CD4-positive, alpha-beta T cell treated with Interleukin-6 for 4 hours (primary cell): ENCODE measurements at regions not wholly inside any gene's neighbourhood (a gene's known extent, or its start where the extent isn't known, plus 50 kb on each side); places are given as distances from the start of the nearest gene placed in this dataset.
"Not testable (repeated sequence)": the region's sequence is repeated elsewhere in the genome, so short reads cannot be mapped to it uniquely, and the experiment has no call there.

Source experiments
- DNase-seq: peaks from one replicate; pipeline ENCODE4 v3.0.0-alpha.2; 2020; ENCODE audit warnings: mixed read lengths

DNA sequence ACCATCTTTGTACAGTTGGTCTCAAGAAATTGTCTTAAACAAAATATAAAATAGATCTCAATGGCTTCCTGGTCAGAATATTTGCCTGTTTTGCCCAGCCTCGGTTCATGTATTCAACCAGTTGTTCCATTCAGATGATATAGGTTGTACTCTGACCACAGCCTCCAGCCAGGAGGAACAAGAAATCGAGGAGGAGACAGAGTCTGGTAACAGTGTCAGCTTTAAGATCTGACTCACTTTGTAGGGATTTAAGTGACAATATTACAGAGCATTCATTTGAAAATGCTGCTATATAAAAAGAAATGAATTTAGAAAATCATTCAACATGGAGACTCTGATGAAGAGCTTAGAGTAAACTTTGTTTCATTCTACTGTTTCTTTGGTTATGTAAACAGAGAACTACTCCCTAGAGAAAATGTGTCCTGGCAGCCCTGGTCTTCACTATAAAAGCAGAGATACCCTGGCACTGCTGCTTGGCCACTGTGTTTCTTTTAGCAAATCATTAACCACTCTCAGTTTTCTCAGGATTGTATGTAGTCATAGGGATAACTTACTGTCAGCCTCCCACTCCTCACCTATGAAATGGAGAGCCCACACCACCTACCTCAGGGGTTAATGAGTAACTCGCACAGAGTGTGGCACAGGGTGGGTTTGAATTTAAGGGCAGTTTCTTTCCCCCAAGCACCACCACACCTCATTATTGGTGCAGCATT, 53.5 kb downstream of the PAGE2 start:
- no peak for DNase-seq

DNA sequence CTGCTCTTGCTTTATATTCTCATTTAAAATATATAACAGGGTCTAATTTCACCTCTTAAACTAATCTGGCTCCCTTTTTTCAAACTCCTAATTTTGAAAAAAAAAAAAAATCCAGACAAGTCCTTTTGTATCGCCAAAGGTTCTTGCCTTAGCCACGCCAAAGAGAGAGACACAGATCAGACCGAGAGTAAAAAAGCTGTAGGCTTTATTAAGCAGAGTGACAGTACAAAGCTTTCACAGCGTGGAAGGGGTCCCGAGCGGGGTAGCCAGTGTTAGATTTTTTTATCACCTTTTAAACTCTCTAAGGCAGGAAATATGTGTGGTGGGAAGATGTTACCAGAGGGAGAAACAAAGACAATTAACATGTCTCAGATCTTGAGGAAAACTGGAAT, 54.1 kb downstream of the PAGE2 start:
- DNase-seq = no peak

DNA sequence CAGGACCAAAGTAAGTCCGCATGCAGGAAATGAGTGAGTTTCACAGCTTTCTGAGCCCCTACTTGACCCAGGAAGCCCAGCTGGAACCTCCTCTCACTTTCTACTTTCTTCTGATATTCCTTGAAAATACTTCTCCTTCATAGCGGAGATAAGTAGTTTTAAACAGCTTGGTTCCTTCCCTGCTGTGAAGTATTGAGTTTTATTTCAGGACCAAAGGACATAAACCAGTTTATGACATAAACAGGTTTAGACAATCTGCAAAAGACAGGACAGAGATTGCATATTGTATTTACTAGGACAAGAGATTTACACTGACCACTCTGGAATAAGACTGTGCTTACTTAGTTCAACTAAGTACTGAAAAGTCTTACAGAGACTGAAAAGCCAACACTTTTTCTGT, 54.8 kb downstream of the PAGE2 start:
- no peak for DNase-seq

DNA sequence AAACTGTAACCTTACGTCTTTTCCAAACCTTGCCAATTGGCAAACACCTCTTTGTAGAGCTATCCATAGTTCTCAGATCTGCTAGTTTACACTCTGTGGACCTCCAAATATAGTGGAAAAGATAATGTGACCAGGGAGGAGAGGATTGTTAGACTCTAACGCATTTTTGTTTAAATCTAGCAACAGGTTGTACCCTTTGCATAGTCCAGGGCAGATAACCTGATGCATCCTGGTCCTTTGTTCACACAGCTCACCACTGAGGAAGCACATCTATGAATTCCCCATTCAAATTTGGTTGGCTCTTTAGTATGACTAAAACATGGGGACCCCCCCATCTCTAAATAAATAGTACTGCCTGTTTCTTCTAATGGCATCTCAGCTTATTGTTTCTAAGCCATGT, 55.9 kb downstream of the PAGE2 start:
- no peak for DNase-seq

DNA sequence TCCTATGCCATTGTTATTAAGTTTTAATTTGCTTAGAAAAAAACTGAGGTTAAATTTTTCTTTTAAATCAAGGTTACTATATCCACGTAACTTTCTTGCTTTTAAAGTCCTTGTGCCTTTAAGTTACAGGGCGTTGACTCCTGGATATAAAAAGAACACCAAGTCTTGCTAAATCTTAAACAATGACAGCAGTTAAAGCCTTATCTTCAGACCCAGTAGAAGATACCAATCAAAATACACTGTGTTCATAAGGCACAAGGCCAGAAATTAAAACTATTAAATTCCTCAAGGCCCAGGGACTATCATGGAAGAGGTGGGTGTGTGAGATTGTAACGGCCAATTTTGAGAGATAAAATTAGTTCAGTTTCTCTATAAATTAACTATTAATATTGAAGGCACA, 60.4 kb downstream of the PAGE2 start:
- DNase-seq = no peak

DNA sequence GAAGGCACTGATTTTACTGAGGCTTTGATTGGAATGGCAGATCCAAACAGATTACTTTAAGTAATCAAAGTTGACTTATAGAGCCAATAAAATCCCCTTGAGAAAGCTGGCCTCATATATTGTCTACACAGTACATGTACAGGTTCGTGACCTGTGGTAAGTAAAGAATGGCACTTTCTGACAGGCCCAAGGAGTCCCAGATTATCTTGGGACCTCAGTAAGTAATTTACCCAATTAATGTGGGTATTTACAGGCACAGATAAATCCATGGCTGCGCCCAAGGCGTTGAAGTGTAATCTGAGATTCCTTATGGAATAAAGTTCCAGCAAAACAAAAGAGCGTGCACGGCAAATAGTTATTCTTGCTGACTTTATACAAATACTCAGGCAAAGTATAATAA, 62.4 kb downstream of the PAGE2 start:
- no peak for DNase-seq

- no peak for DNase-seq
Observed at GRCh38 chrX:55159551-55159950, 60.6 kb upstream of the PAGE5 start.

DNA sequence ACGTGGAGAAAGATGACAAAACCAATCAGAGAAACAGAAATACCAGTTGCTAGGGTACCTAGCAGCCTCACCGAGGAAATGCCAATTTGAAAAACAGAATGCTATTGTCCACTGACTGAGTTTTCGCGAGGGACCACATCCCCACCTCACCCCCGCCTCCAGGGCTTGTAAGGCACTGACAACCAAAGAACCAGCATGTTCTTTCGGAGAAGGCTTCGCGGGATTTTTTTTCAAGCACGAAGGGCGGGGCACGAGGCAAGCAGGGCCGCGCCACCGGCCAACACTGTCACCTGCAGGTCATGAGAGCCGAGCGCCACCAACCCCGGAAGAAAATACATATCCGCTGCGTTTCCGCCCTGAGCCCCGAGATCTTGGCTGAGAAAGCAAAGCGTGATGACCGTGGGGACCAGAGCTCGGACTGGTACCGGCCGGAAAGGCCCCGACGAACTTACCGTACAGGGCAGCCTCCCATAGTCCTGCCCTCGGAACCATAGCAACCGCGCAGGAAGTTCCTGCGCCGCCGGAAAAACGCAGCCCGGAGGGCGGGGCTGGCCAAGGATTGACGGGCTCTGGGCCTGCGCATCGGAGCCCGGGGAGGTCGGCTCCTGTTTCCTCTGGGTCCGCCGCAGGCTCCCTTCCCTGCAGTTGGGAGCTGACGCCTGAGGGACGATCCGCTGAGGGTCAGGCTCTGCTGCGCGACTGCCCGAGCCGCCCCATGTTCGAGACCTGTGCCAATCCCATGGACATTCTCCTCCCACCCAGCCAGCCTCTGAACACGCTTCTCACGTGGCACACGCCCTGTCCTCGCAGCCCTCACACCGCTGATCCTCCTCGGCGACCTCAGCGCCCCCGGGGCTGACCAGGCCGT, 59.2 kb upstream of the PAGE5 start:
- peak; percentile 90 for DNase-seq

DNA sequence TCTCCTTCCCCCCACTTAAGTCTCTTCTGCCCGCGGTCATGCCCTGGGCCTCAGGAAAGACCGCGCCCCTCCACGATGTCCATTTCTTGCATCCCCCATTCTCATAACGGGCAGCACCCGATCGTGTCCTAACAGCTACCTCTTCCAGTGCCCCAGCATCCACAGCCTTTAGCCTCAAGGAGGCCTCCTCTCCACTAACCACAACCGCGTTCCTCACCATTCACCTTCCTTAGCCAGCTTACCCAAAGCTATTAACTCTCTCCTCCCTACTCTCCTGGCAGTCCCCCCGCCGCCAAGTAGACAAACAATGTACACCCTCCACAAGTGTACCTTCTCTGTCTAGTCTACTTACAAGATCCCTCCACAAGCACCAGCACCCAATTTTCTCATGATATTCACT, 58.6 kb upstream of the PAGE5 start:
- peak; percentile 5 for DNase-seq

- DNase-seq = no peak
Observed at GRCh38 chrX:55163171-55163570, 57.0 kb upstream of the PAGE5 start.

DNA sequence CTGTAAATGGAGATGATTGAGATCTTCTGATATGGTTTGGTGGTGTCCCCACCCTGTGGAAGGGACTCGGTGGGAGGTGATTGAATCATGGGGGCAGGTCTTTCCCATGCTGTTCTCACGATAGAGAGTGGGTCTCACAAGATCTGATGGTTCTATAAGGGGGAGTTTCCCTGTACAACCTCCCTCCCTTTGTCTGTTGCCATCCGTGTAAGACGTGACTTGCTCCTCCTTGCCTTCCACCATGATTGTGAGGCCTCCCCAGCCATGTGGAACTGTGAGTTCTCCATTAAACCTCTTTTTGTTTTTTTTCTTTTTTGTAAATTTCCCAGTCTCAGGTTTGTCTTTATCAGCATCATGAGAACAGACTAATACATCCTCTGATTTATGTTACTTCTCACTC, 55.1 kb upstream of the PAGE5 start:
- DNase-seq = not testable (repeated sequence)

DNA sequence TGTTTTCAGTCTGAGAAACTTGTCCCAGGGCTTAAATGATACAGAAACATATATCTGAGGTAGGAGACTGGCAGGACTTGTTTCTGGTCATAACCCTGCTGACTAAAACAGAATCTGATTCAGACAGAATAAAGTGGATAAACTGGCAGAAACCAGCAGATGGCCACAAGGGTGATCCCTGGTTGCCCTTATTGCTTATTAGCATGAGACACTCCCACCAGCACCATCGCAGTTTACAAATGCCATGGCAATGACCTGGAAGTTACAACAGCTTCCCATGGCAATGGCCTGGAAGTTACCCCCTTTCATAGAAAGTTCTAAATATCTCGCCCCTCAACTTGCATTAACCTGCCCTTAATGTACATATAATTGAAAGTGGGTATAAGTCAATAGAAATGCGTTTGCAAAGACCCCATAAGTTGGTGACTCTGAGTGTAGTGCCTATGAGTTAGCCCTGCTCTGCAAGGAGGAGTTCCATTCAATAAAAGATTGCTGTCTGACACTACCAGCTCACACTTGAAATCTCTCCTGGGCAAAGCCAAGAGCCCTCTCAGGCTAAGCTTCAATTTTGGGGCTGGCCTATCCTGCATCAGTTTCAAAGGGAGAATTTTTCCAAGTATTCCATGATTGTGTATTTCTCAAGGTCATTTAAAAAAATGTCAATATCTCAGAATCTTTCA, 52.9 kb upstream of the PAGE5 start:
- DNase-seq = no peak

- no peak for DNase-seq
Observed at GRCh38 chrX:55167901-55168300, 52.2 kb upstream of the PAGE5 start.

DNA sequence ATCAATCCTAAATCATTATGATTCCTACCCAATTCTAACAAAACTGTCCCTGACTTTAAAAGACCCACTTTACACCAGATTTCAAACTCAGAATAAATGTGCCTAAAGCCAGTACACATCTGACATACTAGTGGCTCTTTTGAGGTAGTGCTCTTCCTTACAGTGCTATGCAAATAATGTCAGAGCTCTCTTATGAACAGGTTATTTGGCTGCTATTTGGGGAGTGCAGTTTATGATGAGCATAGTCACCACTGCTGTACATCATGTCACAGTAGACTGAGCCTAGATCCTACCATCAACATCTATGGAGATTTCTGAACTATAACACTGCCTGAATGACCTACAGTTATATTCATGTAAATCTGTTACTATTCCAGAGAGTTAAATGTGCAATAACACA, 50.4 kb upstream of the PAGE5 start:
- DNase-seq = no peak
